OCI-LY3 (cell line): ENCODE measurements at regions not wholly inside any gene's neighbourhood (a gene's known extent, or its start where the extent isn't known, plus 50 kb on each side); places are given as distances from the start of the nearest gene placed in this dataset.

Experiments
- EZH2phosphoT487 ChIP-seq: fragments of 200-600 bp; shearing (Covaris generic); IDR thresholded peaks from 2 replicates; pipeline ENCODE4 v1.6.1; 2018; ENCODE audit warnings: antibody characterized with exemption, mixed run types, low read depth
- TF ChIP-seq, protein P1 (sequence below): fragments of 200-600, 300-600 bp; sonication (generic); IDR thresholded peaks from 2 replicates; pipeline ENCODE4 v1.5.1; 2014; ENCODE audit warnings: antibody characterized with exemption, low read length, low read depth

DNA sequence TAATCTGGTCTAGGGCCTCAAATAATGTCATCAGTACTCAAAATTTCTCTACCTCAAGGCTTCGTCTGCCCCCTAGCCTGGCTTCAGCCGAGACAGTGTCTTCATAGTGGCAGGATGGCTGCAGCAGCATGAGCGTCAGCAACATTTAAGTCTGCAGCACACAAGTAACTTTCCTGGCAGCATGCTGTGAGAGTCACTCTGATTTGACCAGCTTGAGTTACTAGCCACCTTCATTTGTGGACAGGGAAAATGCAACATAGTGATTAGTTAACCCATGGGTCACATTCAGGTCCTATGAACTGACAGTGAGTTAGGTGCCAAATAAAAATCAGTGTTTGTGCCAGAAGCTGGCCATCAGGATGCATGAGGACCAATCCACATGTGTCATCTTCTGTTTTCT lies 209.9 kb upstream of the SLC35B3 start:
- TF ChIP-seq, protein P1, sequence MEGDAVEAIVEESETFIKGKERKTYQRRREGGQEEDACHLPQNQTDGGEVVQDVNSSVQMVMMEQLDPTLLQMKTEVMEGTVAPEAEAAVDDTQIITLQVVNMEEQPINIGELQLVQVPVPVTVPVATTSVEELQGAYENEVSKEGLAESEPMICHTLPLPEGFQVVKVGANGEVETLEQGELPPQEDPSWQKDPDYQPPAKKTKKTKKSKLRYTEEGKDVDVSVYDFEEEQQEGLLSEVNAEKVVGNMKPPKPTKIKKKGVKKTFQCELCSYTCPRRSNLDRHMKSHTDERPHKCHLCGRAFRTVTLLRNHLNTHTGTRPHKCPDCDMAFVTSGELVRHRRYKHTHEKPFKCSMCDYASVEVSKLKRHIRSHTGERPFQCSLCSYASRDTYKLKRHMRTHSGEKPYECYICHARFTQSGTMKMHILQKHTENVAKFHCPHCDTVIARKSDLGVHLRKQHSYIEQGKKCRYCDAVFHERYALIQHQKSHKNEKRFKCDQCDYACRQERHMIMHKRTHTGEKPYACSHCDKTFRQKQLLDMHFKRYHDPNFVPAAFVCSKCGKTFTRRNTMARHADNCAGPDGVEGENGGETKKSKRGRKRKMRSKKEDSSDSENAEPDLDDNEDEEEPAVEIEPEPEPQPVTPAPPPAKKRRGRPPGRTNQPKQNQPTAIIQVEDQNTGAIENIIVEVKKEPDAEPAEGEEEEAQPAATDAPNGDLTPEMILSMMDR, result no peak
- TF ChIP-seq EZH2phosphoT487, result no peak
